ENCODE measurements at regions not wholly inside any gene's neighbourhood (a gene's known extent, or its start where the extent isn't known, plus 50 kb on each side); places are given as distances from the start of the nearest gene placed in this dataset.
A peak's percentile ranks its signal among the peaks of the same experiment; 100 is the strongest.

- Mint-ChIP-seq H3K27me3 (ENCODE audit: insufficient read depth, low read depth) (no peaks in the 10 kb centered on the region), H3K4me3 (no peak overlapping the region), H3K27ac (no peak overlapping the region), H3K36me3 (no peaks in the 10 kb centered on the region), H3K9me3 (no peaks in the 10 kb centered on the region), H3K4me1 (peaks cover 4% of the 10 kb centered on the region)
- Histone ChIP-seq H3K4me1 (peaks cover 8% of the 10 kb centered on the region), H3K36me3 (no peaks in the 10 kb centered on the region), H3K4me2 (no peak overlapping the region), H3F3A (ENCODE audit: low read depth) (no peaks in the 10 kb centered on the region), H3K27ac (no peak overlapping the region), H4K20me1 (ENCODE audit: low read depth) (no peaks in the 10 kb centered on the region), H2AFZ (replicated peaks) (no peak overlapping the region), H3K9me3 (ENCODE audit: low read depth) (no peaks in the 10 kb centered on the region), H3K4me3 (no peak overlapping the region), H3K27me3 (no peaks in the 10 kb centered on the region), H3K79me2 (ENCODE audit: low read depth) (no peaks in the 10 kb centered on the region), H3K9ac (no peak overlapping the region)
- DNase-seq (ENCODE audit: low spot score) = no peak
- TF ChIP-seq EZH2phosphoT487 (IDR thresholded peaks at IDR 0.05) (no peak), EZH2 (IDR thresholded peaks at IDR 0.05) (no peak), CTCF (IDR thresholded peaks at IDR 0.05) (no peak)
Observed at GRCh38 chr11:95684701-95685100, 104.9 kb downstream of the FAM76B start.

GRCh38 chr11:95684170-95684569 is 105.4 kb downstream of the FAM76B start:
- H3K9ac ChIP-seq = no peak overlapping the region
- no peak overlapping the region for H3K4me3 Mint-ChIP-seq
- H4K20me1 ChIP-seq (ENCODE audit: low read depth) = no peaks in the 10 kb centered on the region
- H3K27me3 ChIP-seq = no peaks in the 10 kb centered on the region
- H3K9me3 ChIP-seq (ENCODE audit: low read depth) = no peaks in the 10 kb centered on the region
- TF ChIP-seq CTCF (IDR thresholded peaks at IDR 0.05) (no peak), EZH2phosphoT487 (IDR thresholded peaks at IDR 0.05) (no peak), EZH2 (IDR thresholded peaks at IDR 0.05) (no peak)
- H3K36me3 ChIP-seq = no peaks in the 10 kb centered on the region
- no peaks in the 10 kb centered on the region for H3K36me3 Mint-ChIP-seq
- H3K4me3 ChIP-seq = no peak overlapping the region
- H2AFZ ChIP-seq (replicated peaks) = no peak overlapping the region
- H3K9me3 Mint-ChIP-seq = no peaks in the 10 kb centered on the region
- no peak overlapping the region for H3K27ac ChIP-seq
- H3K4me2 ChIP-seq = no peak overlapping the region
- H3K27ac Mint-ChIP-seq = no peak overlapping the region
- H3F3A ChIP-seq (ENCODE audit: low read depth) = no peaks in the 10 kb centered on the region
- H3K79me2 ChIP-seq (ENCODE audit: low read depth) = no peaks in the 10 kb centered on the region
- no peaks in the 10 kb centered on the region for H3K27me3 Mint-ChIP-seq (ENCODE audit: insufficient read depth, low read depth)
- peaks cover 4% of the 10 kb centered on the region for H3K4me1 Mint-ChIP-seq
- H3K4me1 ChIP-seq = peaks cover 11% of the 10 kb centered on the region
- DNase-seq (ENCODE audit: low spot score) = no peak

GRCh38 chr11:95682552-95682951 is 107.0 kb downstream of the FAM76B start:
- no peaks in the 10 kb centered on the region for H3K9me3 Mint-ChIP-seq
- H3K9ac ChIP-seq = no peak overlapping the region
- no peak overlapping the region for H3K4me3 ChIP-seq
- peaks cover 4% of the 10 kb centered on the region for H3K4me1 Mint-ChIP-seq
- peaks cover 17% of the 10 kb centered on the region for H3K4me1 ChIP-seq
- no peaks in the 10 kb centered on the region for H3K36me3 Mint-ChIP-seq
- no peak overlapping the region for H3K27ac ChIP-seq
- H3K9me3 ChIP-seq (ENCODE audit: low read depth) = no peaks in the 10 kb centered on the region
- no peak overlapping the region for H3K4me3 Mint-ChIP-seq
- TF ChIP-seq EZH2phosphoT487 (IDR thresholded peaks at IDR 0.05) = no peak
- H3K4me2 ChIP-seq = no peak overlapping the region
- no peaks in the 10 kb centered on the region for H3F3A ChIP-seq (ENCODE audit: low read depth)
- no peak for DNase-seq (ENCODE audit: low spot score)
- no peak overlapping the region for H3K27ac Mint-ChIP-seq
- no peaks in the 10 kb centered on the region for H3K27me3 Mint-ChIP-seq (ENCODE audit: insufficient read depth, low read depth)
- H2AFZ ChIP-seq (replicated peaks) = no peak overlapping the region
- no peaks in the 10 kb centered on the region for H3K36me3 ChIP-seq
- no peaks in the 10 kb centered on the region for H3K79me2 ChIP-seq (ENCODE audit: low read depth)
- no peaks in the 10 kb centered on the region for H4K20me1 ChIP-seq (ENCODE audit: low read depth)
- H3K27me3 ChIP-seq = no peaks in the 10 kb centered on the region

- H3K36me3 Mint-ChIP-seq = no peaks in the 10 kb centered on the region
- no peaks in the 10 kb centered on the region for H3K79me2 ChIP-seq (ENCODE audit: low read depth)
- H3K27ac Mint-ChIP-seq = no peak overlapping the region
- H2AFZ ChIP-seq (replicated peaks) = peak overlapping the region; percentile 36
- peaks cover 9% of the 10 kb centered on the region for H3K4me1 Mint-ChIP-seq
- no peaks in the 10 kb centered on the region for H3K9me3 Mint-ChIP-seq
- H3K4me2 ChIP-seq = no peak overlapping the region
- no peak overlapping the region for H3K4me3 ChIP-seq
- no peak overlapping the region for H3K4me3 Mint-ChIP-seq
- peaks cover 23% of the 10 kb centered on the region for H3K4me1 ChIP-seq
- H3K36me3 ChIP-seq = no peaks in the 10 kb centered on the region
- peaks cover 3% of the 10 kb centered on the region for H3F3A ChIP-seq (ENCODE audit: low read depth)
- no peaks in the 10 kb centered on the region for H3K27me3 ChIP-seq
- no peak for DNase-seq (ENCODE audit: low spot score)
- no peak overlapping the region for H3K9ac ChIP-seq
- H3K27me3 Mint-ChIP-seq (ENCODE audit: insufficient read depth, low read depth) = no peaks in the 10 kb centered on the region
- no peaks in the 10 kb centered on the region for H4K20me1 ChIP-seq (ENCODE audit: low read depth)
- no peaks in the 10 kb centered on the region for H3K9me3 ChIP-seq (ENCODE audit: low read depth)
- no peak for TF ChIP-seq EZH2phosphoT487 (IDR thresholded peaks at IDR 0.05)
- TF ChIP-seq CTCF (IDR thresholded peaks at IDR 0.05) = no peak
- no peak for TF ChIP-seq EZH2 (IDR thresholded peaks at IDR 0.05)
- no peak overlapping the region for H3K27ac ChIP-seq
Observed at GRCh38 chr11:95680169-95680929, 109.2 kb downstream of the FAM76B start.
